SK-N-SH (cell line): ENCODE measurements at regions not wholly inside any gene's neighbourhood (a gene's known extent, or its start where the extent isn't known, plus 50 kb on each side); places are given as distances from the start of the nearest gene placed in this dataset.

Experiments
- CTCF ChIA-PET: fragments of 300-600, 350-600 bp; formaldehyde crosslinking; extraction: SDS; loops from one replicate; lab custom pipeline; 2021; lab: Yijun Ruan, JAX
- POLR2A ChIA-PET: fragments of 350-600 bp; sonication (Branson Sonifier 250); formaldehyde crosslinking; extraction: SDS; loops from one replicate; lab custom pipeline; 2020; ENCODE audit warnings: antibody characterized with exemption, inconsistent platforms; lab: Yijun Ruan, JAX
- DNase-seq: peaks from one replicate; pipeline ENCODE4 v3.0.0; 2012
- H2AFZ ChIP-seq: fragments of 200-600 bp; sonication (generic); 2 replicates; pipeline ENCODE4 v1.8.1; 2016; ENCODE audit warnings: antibody characterized with exemption, mild to moderate bottlenecking, low read depth
- H3F3A ChIP-seq: fragments of 200-600 bp; sonication (generic); replicated peaks from 2 replicates; pipeline ENCODE3; 2016; ENCODE audit warnings: antibody characterized with exemption, mild to moderate bottlenecking; ENCODE audit not compliant: insufficient read depth
- H3K27ac ChIP-seq, 2 experiments: fragments of 200-500 bp in 1 of 2; fragments of 200-600 bp in 1 of 2; sonication (Bioruptor generic) in 1 of 2; sonication (generic), shearing (Covaris generic) in 1 of 2; 2 replicates each; pipeline versions ENCODE4 v1.5.1 to v1.6.1; 2014 to 2016; ENCODE audit warnings: low read depth in 2 of 2, inconsistent platforms in 1 of 2, low read length in 1 of 2, mild to moderate bottlenecking in 1 of 2, mixed read lengths in 1 of 2
- H3K27me3 ChIP-seq: fragments of 200-600 bp; sonication (generic), shearing (Covaris generic); 2 replicates; pipeline ENCODE4 v1.6.1; 2016; ENCODE audit warnings: mixed run types; ENCODE audit not compliant: insufficient read depth
- H3K36me3 ChIP-seq, 2 experiments: fragments of 200-500 bp in 1 of 2; fragments of 200-600 bp in 1 of 2; sonication (Bioruptor generic) in 1 of 2; sonication (generic) in 1 of 2; replicated peaks in 1 of 2; 2 replicates each; pipeline versions ENCODE3 to v1.5.1; 2014 to 2016; ENCODE audit warnings: low read length in 1 of 2, mild to moderate bottlenecking in 1 of 2; ENCODE audit not compliant: insufficient read depth in 2 of 2, control insufficient read depth in 1 of 2
- H3K4me1 ChIP-seq, 2 experiments: fragments of 200-500 bp in 1 of 2; fragments of 200-600 bp in 1 of 2; sonication (Bioruptor generic) in 1 of 2; sonication (generic), shearing (Covaris generic) in 1 of 2; 2 replicates each; pipeline versions ENCODE4 v1.5.1 to v1.6.1; 2014 to 2016; ENCODE audit warnings: low read depth in 1 of 2, low read length in 1 of 2, mixed run types in 1 of 2; ENCODE audit not compliant: insufficient read depth in 2 of 2, control insufficient read depth in 1 of 2
- H3K4me2 ChIP-seq: fragments of 200-600 bp; sonication (generic), shearing (Covaris generic); 2 replicates; pipeline ENCODE4 v1.6.1; 2017; ENCODE audit warnings: mixed run types
- H3K4me3 ChIP-seq, 2 experiments: fragments of 200-500 bp in 1 of 2; fragments of 200-600 bp in 1 of 2; sonication (Bioruptor generic) in 1 of 2; sonication (generic), shearing (Covaris generic) in 1 of 2; 2 replicates each; pipeline versions ENCODE4 v1.5.1 to v1.8.1; 2014 to 2016; ENCODE audit warnings: low read depth in 2 of 2, inconsistent platforms in 1 of 2, low read length in 1 of 2, mild to moderate bottlenecking in 1 of 2, mixed read lengths in 1 of 2, moderate library complexity in 1 of 2
- H3K79me2 ChIP-seq: fragments of 200-600 bp; sonication (generic); 2 replicates; pipeline ENCODE4 v1.8.1; 2017; ENCODE audit warnings: mild to moderate bottlenecking; ENCODE audit not compliant: insufficient read depth
- H3K9ac ChIP-seq: fragments of 200-600 bp; sonication (generic); 2 replicates; pipeline ENCODE4 v1.6.1; 2017; ENCODE audit warnings: mixed run types
- H3K9me2 ChIP-seq: fragments of 200-600 bp; sonication (generic); 2 replicates; pipeline ENCODE4 v1.6.1; 2017; ENCODE audit warnings: mixed run types
- H3K9me3 ChIP-seq: fragments of 200-600 bp; sonication (generic); 2 replicates; pipeline ENCODE4 v1.6.1; 2017; ENCODE audit warnings: mixed run types, mild to moderate bottlenecking, moderate library complexity
- H4K20me1 ChIP-seq: fragments of 200-600 bp; sonication (generic); 2 replicates; pipeline ENCODE4 v1.6.1; 2017; ENCODE audit warnings: mild to moderate bottlenecking, mixed run types; ENCODE audit not compliant: insufficient read depth
- CHD2 ChIP-seq: fragments of 150-350 bp; IDR thresholded peaks from 2 replicates; pipeline ENCODE4 v1.6.1; 2018; ENCODE audit warnings: low read length; ENCODE audit not compliant: partially characterized antibody
- EZH2phosphoT487 ChIP-seq: fragments of 200-600 bp; sonication (generic); IDR thresholded peaks from 2 replicates; pipeline ENCODE4 v1.6.1; 2017; ENCODE audit warnings: low read depth, mixed run types, mild to moderate bottlenecking, antibody characterized with exemption, moderate library complexity, borderline replicate concordance
- FOSL2 ChIP-seq: IDR thresholded peaks from 2 replicates; pipeline ENCODE4 v1.4.0; 2012; ENCODE audit warnings: low read depth, mild to moderate bottlenecking, moderate library complexity, borderline replicate concordance
- FOXJ3 ChIP-seq: sonication (generic); formaldehyde crosslinking; IDR thresholded peaks from 2 replicates; pipeline ENCODE4 v1.5.1; 2020; ENCODE audit warnings: mild to moderate bottlenecking, missing genetic modification reagents
- FOXM1 ChIP-seq: IDR thresholded peaks from 2 replicates; pipeline ENCODE4 v1.4.0; 2012; ENCODE audit warnings: low read depth, mild to moderate bottlenecking
- GABPA ChIP-seq: IDR thresholded peaks from 2 replicates; pipeline ENCODE4 v1.4.0; 2012; ENCODE audit warnings: low read depth, mild to moderate bottlenecking
- GATA2 ChIP-seq: sonication (generic); formaldehyde crosslinking; IDR thresholded peaks from 2 replicates; pipeline ENCODE4 v1.5.0; 2020; ENCODE audit warnings: mild to moderate bottlenecking, missing genetic modification reagents
- JUND ChIP-seq: IDR thresholded peaks from 2 replicates; pipeline ENCODE4 v1.4.0; 2012
- PBX3 ChIP-seq: IDR thresholded peaks from 2 replicates; pipeline ENCODE4; 2012
- POLR2AphosphoS5 ChIP-seq: IDR thresholded peaks from 2 replicates; pipeline ENCODE4 v1.6.1; 2012; ENCODE audit warnings: low read depth, low read length
- RCOR1 ChIP-seq: fragments of 150-350 bp; IDR thresholded peaks from 2 replicates; pipeline ENCODE4 v1.6.1; 2017; ENCODE audit warnings: antibody characterized with exemption, low read length
- REST ChIP-seq: IDR thresholded peaks from 2 replicates; pipeline ENCODE4 v1.6.1; 2012; ENCODE audit warnings: mild to moderate bottlenecking, low read depth, low read length, moderate library complexity
- SIN3A ChIP-seq: IDR thresholded peaks from 2 replicates; pipeline ENCODE4 v1.6.1; 2012; ENCODE audit warnings: low read depth, mild to moderate bottlenecking, low read length, moderate library complexity, borderline replicate concordance
- SMC3 ChIP-seq: IDR thresholded peaks from 2 replicates; pipeline ENCODE4 v1.6.1; 2012; ENCODE audit warnings: low read depth, low read length, improper control_type of control experiment
- TAF1 ChIP-seq: IDR thresholded peaks from 2 replicates; pipeline ENCODE4 v1.6.1; 2012; ENCODE audit warnings: low read depth, mild to moderate bottlenecking, low read length, moderate library complexity, borderline replicate concordance
- TCF12 ChIP-seq: IDR thresholded peaks from 2 replicates; pipeline ENCODE4 v1.4.0; 2012
- USF2 ChIP-seq: fragments of 150-350 bp; IDR thresholded peaks from 2 replicates; pipeline ENCODE4 v1.6.1; 2017; ENCODE audit warnings: antibody characterized with exemption, low read length, low read depth, borderline replicate concordance
- YY1 ChIP-seq: IDR thresholded peaks from 2 replicates; pipeline ENCODE4 v1.4.0; 2012; ENCODE audit warnings: low read depth, mild to moderate bottlenecking
- ZBTB33 ChIP-seq: IDR thresholded peaks from 2 replicates; pipeline ENCODE4 v1.4.0; 2012; ENCODE audit warnings: low read depth, borderline replicate concordance
- WGBS: methylation state at CpG from one replicate; pipeline ENCODE4 v1.1.6; 2017; ENCODE audit warnings: low lambda C conversion rate; 5-methylcytosine and 5-hydroxymethylcytosine counted together
- TF ChIP-seq, protein P1 (sequence below): fragments of 200-600 bp; sonication (generic); IDR thresholded peaks from 2 replicates; pipeline ENCODE4 v1.6.1; 2017; ENCODE audit warnings: antibody characterized with exemption, mild to moderate bottlenecking, moderate library complexity

DNA sequence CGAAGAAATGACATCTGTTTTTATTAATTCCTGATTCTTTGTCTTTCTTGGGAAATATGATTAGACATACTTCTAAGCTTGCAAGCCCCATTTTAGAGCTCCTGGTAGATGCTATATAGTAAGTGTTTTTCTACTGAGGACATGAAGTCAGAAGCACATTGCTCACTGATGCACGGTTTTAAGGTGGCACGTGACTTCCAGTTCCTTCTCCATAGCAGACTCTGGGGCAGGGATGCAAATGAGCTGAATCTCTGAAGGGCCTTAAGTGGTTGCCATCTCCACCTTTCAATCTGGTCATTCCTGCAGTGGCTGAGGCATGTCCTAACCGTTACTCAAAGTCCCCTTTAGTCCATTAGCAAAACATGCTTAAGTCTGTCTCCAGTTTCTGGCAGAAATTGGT lies 421.2 kb upstream of the HTR1E start:
- DNase-seq = no peak
- H2AFZ ChIP-seq = no peak overlapping the region
- H3K79me2 ChIP-seq = no peaks in the 10 kb centered on the region
- no peaks in the 10 kb centered on the region for H3K27me3 ChIP-seq
- no peaks in the 10 kb centered on the region for H3K9me2 ChIP-seq
- POLR2A ChIA-PET = no interaction called here
- TF ChIP-seq YY1 (no peak), SIN3A (no peak), TAF1 (no peak), TCF12 (no peak), CHD2 (no peak), FOXJ3 (no peak), JUND (no peak), FOXM1 (no peak), SMC3 (no peak), REST (no peak), EZH2phosphoT487 (no peak), USF2 (no peak), POLR2AphosphoS5 (no peak), GATA2 (CRISPR knock-in tag) (no peak), ZBTB33 (no peak), PBX3 (no peak), RCOR1 (no peak), GABPA (no peak), FOSL2 (no peak)
- TF ChIP-seq, protein P1, sequence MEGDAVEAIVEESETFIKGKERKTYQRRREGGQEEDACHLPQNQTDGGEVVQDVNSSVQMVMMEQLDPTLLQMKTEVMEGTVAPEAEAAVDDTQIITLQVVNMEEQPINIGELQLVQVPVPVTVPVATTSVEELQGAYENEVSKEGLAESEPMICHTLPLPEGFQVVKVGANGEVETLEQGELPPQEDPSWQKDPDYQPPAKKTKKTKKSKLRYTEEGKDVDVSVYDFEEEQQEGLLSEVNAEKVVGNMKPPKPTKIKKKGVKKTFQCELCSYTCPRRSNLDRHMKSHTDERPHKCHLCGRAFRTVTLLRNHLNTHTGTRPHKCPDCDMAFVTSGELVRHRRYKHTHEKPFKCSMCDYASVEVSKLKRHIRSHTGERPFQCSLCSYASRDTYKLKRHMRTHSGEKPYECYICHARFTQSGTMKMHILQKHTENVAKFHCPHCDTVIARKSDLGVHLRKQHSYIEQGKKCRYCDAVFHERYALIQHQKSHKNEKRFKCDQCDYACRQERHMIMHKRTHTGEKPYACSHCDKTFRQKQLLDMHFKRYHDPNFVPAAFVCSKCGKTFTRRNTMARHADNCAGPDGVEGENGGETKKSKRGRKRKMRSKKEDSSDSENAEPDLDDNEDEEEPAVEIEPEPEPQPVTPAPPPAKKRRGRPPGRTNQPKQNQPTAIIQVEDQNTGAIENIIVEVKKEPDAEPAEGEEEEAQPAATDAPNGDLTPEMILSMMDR = no peak
- H3K4me1 ChIP-seq = no peaks in the 10 kb centered on the region
- H3K4me3 ChIP-seq = no peak overlapping the region
- CTCF ChIA-PET = no interaction called here
- no peak overlapping the region for H3K4me2 ChIP-seq
- 13% methylated on average over 4 of the region's 4 CpGs for WGBS
- no peak overlapping the region for H3K9ac ChIP-seq
- H3K9me3 ChIP-seq = no peaks in the 10 kb centered on the region
- H3K27ac ChIP-seq = no peak overlapping the region
- no peaks in the 10 kb centered on the region for H3F3A ChIP-seq
- H3K36me3 ChIP-seq = no peaks in the 10 kb centered on the region
- no peaks in the 10 kb centered on the region for H4K20me1 ChIP-seq
